Sigmoid colon (tissue), 4 donors: ENCODE measurements at regions not wholly inside any gene's neighbourhood (a gene's known extent, or its start where the extent isn't known, plus 50 kb on each side); places are given as distances from the start of the nearest gene placed in this dataset.

Experiments used
- CTCF ChIP-seq, 4 experiments: fragments of 450-650 bp in 3 of 4; fragments of 200-600 bp in 1 of 4; IDR thresholded peaks; one replicate each; pipeline ENCODE4 v1.5.1; 2016 to 2019; ENCODE audit warnings: antibody characterized with exemption in 4 of 4, mild to moderate bottlenecking in 3 of 4, moderate library complexity in 2 of 4
- EP300 ChIP-seq, 4 donors: sonication (generic); formaldehyde crosslinking; IDR thresholded peaks; one replicate each; pipeline ENCODE4 v1.6.1; 2017; ENCODE audit warnings: antibody characterized with exemption in 4 of 4
- POLR2A ChIP-seq, 2 donors: fragments of 450-650 bp; IDR thresholded peaks; one replicate each; pipeline ENCODE4 v1.6.1; 2016; ENCODE audit warnings: antibody characterized with exemption in 2 of 2, mild to moderate bottlenecking in 2 of 2, moderate library complexity in 2 of 2
- POLR2AphosphoS5 ChIP-seq, 4 donors: sonication (generic); formaldehyde crosslinking; IDR thresholded peaks; one replicate each; pipeline ENCODE4 v1.6.1; 2017; ENCODE audit warnings: antibody characterized with exemption in 4 of 4

GRCh38 chr1:55384637-55385036 lies 169.5 kb upstream of the USP24 start:
- TF ChIP-seq POLR2AphosphoS5 (IDR thresholded peaks at IDR 0.05), result no peak
- TF ChIP-seq POLR2A (IDR thresholded peaks at IDR 0.05), result no peak
- no peak for TF ChIP-seq CTCF (IDR thresholded peaks at IDR 0.05)
- TF ChIP-seq EP300 (IDR thresholded peaks at IDR 0.05), result no peak
